Transverse colon (tissue), 4 donors: ENCODE measurements at regions not wholly inside any gene's neighbourhood (a gene's known extent, or its start where the extent isn't known, plus 50 kb on each side); places are given as distances from the start of the nearest gene placed in this dataset.

Source experiments
- DNase-seq: peaks from one replicate; pipeline ENCODE4 v3.0.0-alpha.2; 2019
- H3K27ac ChIP-seq, 4 donors: fragments of 200-600 bp; sonication (generic); 2 replicates each; pipeline ENCODE4 v1.5.1; 2016 to 2018; ENCODE audit warnings: inconsistent platforms in 4 of 4
- H3K27me3 ChIP-seq: fragments of 200-600 bp; sonication (generic); 2 replicates; pipeline ENCODE4 v1.5.1; 2017; ENCODE audit warnings: inconsistent platforms
- H3K36me3 ChIP-seq, 4 donors: fragments of 200-600 bp; sonication (generic); 2 replicates each; pipeline ENCODE4 v1.5.1; 2017 to 2019; ENCODE audit warnings: inconsistent platforms in 4 of 4
- H3K4me1 ChIP-seq, 4 donors: fragments of 200-600 bp; sonication (generic); 2 replicates each; pipeline ENCODE4 v1.5.1; 2017 to 2020; ENCODE audit warnings: inconsistent platforms in 4 of 4
- H3K4me3 ChIP-seq, 4 donors: fragments of 200-600 bp; sonication (generic); 1 replicate in 1 of 4; 2 replicates in 3 of 4; pipeline versions ENCODE4 v1.5.1 to v1.6.1; 2017 to 2019; ENCODE audit warnings: inconsistent platforms in 4 of 4
- H3K9me3 ChIP-seq, 2 donors: fragments of 200-600 bp; sonication (generic); 2 replicates each; pipeline ENCODE4 v1.5.1; 2017 to 2019; ENCODE audit warnings: inconsistent platforms in 2 of 2
- EP300 ChIP-seq: sonication (generic); formaldehyde crosslinking; IDR thresholded peaks from one replicate; pipeline ENCODE4 v1.6.1; 2017; ENCODE audit warnings: antibody characterized with exemption, low read depth
- POLR2A ChIP-seq: fragments of 450-650 bp; IDR thresholded peaks from one replicate; pipeline ENCODE4 v1.6.1; 2016; ENCODE audit warnings: antibody characterized with exemption, mild to moderate bottlenecking, moderate library complexity
- POLR2AphosphoS5 ChIP-seq, 3 donors: sonication (generic); formaldehyde crosslinking; IDR thresholded peaks; one replicate each; pipeline ENCODE4 v1.6.1; 2016; ENCODE audit warnings: antibody characterized with exemption in 3 of 3
- WGBS, 2 donors: methylation state at CpG; one replicate each; pipeline ENCODE4 v1.1.5; 2018; ENCODE audit warnings: low coverage in 1 of 2; 5-methylcytosine and 5-hydroxymethylcytosine counted together
- in situ Hi-C, 4 donors: fragments of 200-750 bp; cut with MboI; loops; one replicate each; pipeline versions ENCODE4 v1.15.0 to v1.15.1; 2017; ENCODE audit warnings: low sequenced_read_pairs in 3 of 4, low pct_ligation_motif_present in 1 of 4, low pct_unique_long_range_greater_than_20kb in 1 of 4
- intact Hi-C: fragments of 100-400 bp; cut with DNase I; formaldehyde crosslinking; loops from one replicate; pipeline ENCODE4 v1.15.1; 2023; ENCODE audit warnings: low total_unique reads
- TF ChIP-seq, protein P1 (sequence below), 5 experiments: fragments of 200-600 bp in 3 of 5; fragments of 450-650 bp in 2 of 5; sonication (generic) in 3 of 5; IDR thresholded peaks; 1 replicate in 2 of 5; 2 replicates in 3 of 5; pipeline ENCODE4 v1.5.1; 2016 to 2017; ENCODE audit warnings: antibody characterized with exemption in 5 of 5, inconsistent platforms in 3 of 5, mild to moderate bottlenecking in 2 of 5, moderate library complexity in 1 of 5

GRCh38 chr2:15048000-15048399 lies 415.5 kb downstream of the LRATD1 start:
- in situ Hi-C loops (no loop called here), intact Hi-C loops (no loop called here)
- no peak for DNase-seq
- WGBS, 2 donors = 90 to 96% methylated on average over 2 to 6 of the region's 6 CpGs
- TF ChIP-seq EP300 (no peak), POLR2A (no peak), POLR2AphosphoS5 (IDR thresholded peaks at IDR 0.05) (no peak)
- TF ChIP-seq, protein P1, sequence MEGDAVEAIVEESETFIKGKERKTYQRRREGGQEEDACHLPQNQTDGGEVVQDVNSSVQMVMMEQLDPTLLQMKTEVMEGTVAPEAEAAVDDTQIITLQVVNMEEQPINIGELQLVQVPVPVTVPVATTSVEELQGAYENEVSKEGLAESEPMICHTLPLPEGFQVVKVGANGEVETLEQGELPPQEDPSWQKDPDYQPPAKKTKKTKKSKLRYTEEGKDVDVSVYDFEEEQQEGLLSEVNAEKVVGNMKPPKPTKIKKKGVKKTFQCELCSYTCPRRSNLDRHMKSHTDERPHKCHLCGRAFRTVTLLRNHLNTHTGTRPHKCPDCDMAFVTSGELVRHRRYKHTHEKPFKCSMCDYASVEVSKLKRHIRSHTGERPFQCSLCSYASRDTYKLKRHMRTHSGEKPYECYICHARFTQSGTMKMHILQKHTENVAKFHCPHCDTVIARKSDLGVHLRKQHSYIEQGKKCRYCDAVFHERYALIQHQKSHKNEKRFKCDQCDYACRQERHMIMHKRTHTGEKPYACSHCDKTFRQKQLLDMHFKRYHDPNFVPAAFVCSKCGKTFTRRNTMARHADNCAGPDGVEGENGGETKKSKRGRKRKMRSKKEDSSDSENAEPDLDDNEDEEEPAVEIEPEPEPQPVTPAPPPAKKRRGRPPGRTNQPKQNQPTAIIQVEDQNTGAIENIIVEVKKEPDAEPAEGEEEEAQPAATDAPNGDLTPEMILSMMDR (IDR thresholded peaks at IDR 0.05) = no peak
- no peak overlapping the region for H3K4me3 ChIP-seq
- no peaks in the 10 kb centered on the region for H3K36me3 ChIP-seq
- H3K27me3 ChIP-seq = no peaks in the 10 kb centered on the region
- peaks cover 0 to 6% (median 0%) of the 10 kb centered on the region in 4 donors for H3K4me1 ChIP-seq
- H3K27ac ChIP-seq = no peak overlapping the region
- H3K9me3 ChIP-seq = no peaks in the 10 kb centered on the region

GRCh38 chr2:15049096-15049993 lies 416.8 kb downstream of the LRATD1 start:
- WGBS, 2 donors = 88% methylated on average over 14 of the region's 14 CpGs; no CpG with 5 or more reads in 1 of the 2 donors
- DNase-seq = no peak
- in situ Hi-C loops = no loop called here
- Histone ChIP-seq H3K9me3 (no peaks in the 10 kb centered on the region), H3K27me3 (no peaks in the 10 kb centered on the region), H3K4me3 (no peak overlapping the region), H3K27ac (no peak overlapping the region), H3K36me3 (no peaks in the 10 kb centered on the region), H3K4me1 (no peaks in the 10 kb centered on the region)
- intact Hi-C loops = no loop called here
- TF ChIP-seq, protein P1 (IDR thresholded peaks at IDR 0.05) = no peak
- TF ChIP-seq POLR2AphosphoS5 (IDR thresholded peaks at IDR 0.05) = no peak
- no peak for TF ChIP-seq POLR2A
- no peak for TF ChIP-seq EP300

GRCh38 chr2:15050483-15050882 lies 418.0 kb downstream of the LRATD1 start:
- TF ChIP-seq EP300 (no peak), POLR2A (no peak), POLR2AphosphoS5 (IDR thresholded peaks at IDR 0.05) (no peak)
- TF ChIP-seq, protein P1 (IDR thresholded peaks at IDR 0.05) = no peak
- Histone ChIP-seq H3K27me3 (no peaks in the 10 kb centered on the region), H3K36me3 (no peaks in the 10 kb centered on the region), H3K9me3 (no peaks in the 10 kb centered on the region), H3K4me3 (no peak overlapping the region), H3K27ac (no peak overlapping the region), H3K4me1 (no peaks in the 10 kb centered on the region)
- in situ Hi-C loops (no loop called here), intact Hi-C loops (no loop called here)
- no peak for DNase-seq
- WGBS, 2 donors = 53% methylated on average over 4 of the region's 4 CpGs; no CpG with 5 or more reads in 1 of the 2 donors

DNA sequence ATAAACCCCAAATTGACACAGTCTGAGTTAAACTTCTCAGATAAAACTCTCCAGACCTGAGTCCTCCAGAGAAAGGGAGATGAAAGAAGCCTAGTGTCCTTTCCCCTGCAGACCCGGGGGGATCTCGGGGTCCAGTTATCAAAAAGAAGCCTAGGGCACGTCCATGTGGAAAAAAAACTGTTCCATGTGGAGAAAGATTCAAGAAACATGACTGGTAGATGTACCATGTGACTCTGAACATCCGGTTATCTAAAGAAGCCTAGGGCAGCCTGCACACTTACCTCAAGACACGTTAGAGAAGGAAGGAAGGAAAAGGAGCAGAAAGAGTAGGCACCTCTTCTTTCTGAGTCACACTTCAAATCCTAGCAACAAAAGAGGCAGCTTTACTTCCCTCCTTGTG lies 421.0 kb downstream of the LRATD1 start:
- H3K4me3 ChIP-seq = no peak overlapping the region
- no peak for TF ChIP-seq EP300
- TF ChIP-seq, protein P1 (IDR thresholded peaks at IDR 0.05) = no peak
- TF ChIP-seq POLR2A = no peak
- no peak for TF ChIP-seq POLR2AphosphoS5 (IDR thresholded peaks at IDR 0.05)
- no peaks in the 10 kb centered on the region for H3K36me3 ChIP-seq
- DNase-seq = no peak
- no peaks in the 10 kb centered on the region for H3K4me1 ChIP-seq
- WGBS, 2 donors = 68 to 78% methylated on average over 3 to 5 of the region's 5 CpGs
- in situ Hi-C loops (no loop called here), intact Hi-C loops (no loop called here)
- H3K9me3 ChIP-seq = no peaks in the 10 kb centered on the region
- H3K27ac ChIP-seq = no peak overlapping the region
- no peaks in the 10 kb centered on the region for H3K27me3 ChIP-seq
